ENCODE measurements at regions not wholly inside any gene's neighbourhood (a gene's known extent, or its start where the extent isn't known, plus 50 kb on each side); places are given as distances from the start of the nearest gene placed in this dataset.

DNA sequence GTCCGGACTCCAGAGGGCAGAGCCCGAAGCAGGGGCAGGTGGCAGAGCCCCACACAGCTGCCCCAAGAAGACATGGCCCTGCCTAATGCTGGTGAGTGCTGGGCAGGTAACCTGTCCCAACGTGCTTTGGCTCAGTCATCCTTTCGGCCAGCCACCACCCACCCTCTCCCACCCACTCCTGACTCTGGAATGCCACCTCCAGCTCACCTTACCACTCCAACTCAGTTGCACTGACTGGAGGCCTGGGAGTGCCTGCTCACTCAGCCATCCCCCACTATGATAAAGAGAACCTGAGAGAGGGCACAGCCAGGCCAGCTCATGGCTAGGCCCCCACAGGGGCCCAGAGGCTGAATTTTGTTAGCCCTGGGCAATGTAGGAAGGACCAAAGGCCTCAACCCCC is 53.8 kb upstream of the MPEG1 start:
- TF ChIP-seq, protein P1, sequence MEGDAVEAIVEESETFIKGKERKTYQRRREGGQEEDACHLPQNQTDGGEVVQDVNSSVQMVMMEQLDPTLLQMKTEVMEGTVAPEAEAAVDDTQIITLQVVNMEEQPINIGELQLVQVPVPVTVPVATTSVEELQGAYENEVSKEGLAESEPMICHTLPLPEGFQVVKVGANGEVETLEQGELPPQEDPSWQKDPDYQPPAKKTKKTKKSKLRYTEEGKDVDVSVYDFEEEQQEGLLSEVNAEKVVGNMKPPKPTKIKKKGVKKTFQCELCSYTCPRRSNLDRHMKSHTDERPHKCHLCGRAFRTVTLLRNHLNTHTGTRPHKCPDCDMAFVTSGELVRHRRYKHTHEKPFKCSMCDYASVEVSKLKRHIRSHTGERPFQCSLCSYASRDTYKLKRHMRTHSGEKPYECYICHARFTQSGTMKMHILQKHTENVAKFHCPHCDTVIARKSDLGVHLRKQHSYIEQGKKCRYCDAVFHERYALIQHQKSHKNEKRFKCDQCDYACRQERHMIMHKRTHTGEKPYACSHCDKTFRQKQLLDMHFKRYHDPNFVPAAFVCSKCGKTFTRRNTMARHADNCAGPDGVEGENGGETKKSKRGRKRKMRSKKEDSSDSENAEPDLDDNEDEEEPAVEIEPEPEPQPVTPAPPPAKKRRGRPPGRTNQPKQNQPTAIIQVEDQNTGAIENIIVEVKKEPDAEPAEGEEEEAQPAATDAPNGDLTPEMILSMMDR (IDR thresholded peaks at IDR 0.05): no peak
- no peak for TF ChIP-seq POLR2A (IDR thresholded peaks at IDR 0.05)

Data from esophagus squamous epithelium (tissue), 4 donors.